GM11168 (cell line): ENCODE measurements at regions not wholly inside any gene's neighbourhood (a gene's known extent, or its start where the extent isn't known, plus 50 kb on each side); places are given as distances from the start of the nearest gene placed in this dataset.
"Not testable (repeated sequence)": the region's sequence is repeated elsewhere in the genome, so short reads cannot be mapped to it uniquely, and the experiment has no call there.

ENCODE experiments used
- in situ Hi-C: fragments of 300-500 bp; cut with MboI; formaldehyde crosslinking; loops from one replicate; pipeline ENCODE4 v1.12.0; 2022; ENCODE audit warnings: low sequenced_read_pairs; ENCODE audit not compliant: unreplicated experiment

GRCh38 chr13:24617256-24618010 is 62.8 kb upstream of the ATP12A start:
- in situ Hi-C loops: no loop called here

DNA sequence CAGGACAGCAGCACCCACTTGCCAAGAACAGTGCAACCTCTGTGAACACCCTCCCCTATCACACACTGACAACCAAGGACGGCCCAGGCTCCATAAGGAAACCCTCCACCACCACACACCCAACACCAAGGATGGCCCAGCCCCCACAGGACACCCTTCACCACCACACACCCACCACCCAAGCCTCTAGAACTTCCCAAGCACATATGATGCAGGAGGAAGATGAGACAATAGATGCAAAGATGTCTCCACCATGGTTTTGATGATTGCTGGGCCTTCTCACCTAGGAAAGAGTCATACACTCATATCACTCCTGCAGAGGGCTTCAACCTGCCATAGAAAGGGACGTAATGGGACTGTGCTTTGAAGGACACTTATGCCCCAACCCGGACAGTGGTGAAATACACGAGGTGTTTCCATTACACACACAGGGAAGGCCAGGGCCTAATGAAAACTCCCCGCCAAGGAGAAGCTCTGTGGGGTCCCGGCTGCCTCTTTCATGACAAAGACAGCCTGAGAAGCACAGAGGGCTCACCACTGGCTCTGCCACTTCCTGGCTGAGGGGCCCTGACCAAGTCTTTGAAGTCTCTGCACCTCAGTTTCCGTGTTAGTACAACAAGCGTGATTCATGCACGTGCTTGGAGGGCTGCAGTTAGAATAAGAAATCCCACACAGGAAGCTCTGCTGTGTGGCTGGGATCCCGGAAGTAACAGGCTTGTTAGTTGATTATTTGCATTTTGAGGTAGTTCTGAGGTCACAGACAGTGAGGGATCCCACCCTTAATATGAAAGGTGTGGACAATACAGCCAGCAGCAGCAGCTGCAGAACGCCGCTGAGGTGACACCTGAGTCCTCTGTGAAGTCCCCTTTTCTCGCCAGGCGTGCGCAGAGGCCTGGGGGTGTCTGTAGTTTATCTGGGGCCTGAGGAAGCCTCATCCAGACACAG is 61.9 kb upstream of the ATP12A start:
- in situ Hi-C loops: no loop called here

DNA sequence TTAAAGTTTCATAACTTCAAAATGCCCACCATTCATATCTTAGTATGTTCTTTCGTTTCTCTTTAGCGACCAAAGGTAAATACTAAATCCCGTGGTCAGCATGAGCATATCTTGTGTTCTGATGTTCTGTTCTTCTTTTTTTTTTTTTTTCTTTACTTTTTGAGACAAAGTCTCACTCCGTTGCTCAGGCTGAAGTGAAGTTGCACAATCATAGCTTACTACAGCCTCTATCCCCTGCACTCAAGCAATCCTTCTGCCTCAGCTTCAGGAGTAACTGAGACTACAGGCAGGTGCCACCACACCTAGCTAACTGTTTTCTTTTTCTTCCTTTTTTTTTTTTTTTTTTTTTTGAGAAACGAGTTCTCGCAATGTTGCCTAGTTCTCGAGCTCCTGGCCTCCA is 60.9 kb upstream of the ATP12A start:
- in situ Hi-C loops: no loop called here

DNA sequence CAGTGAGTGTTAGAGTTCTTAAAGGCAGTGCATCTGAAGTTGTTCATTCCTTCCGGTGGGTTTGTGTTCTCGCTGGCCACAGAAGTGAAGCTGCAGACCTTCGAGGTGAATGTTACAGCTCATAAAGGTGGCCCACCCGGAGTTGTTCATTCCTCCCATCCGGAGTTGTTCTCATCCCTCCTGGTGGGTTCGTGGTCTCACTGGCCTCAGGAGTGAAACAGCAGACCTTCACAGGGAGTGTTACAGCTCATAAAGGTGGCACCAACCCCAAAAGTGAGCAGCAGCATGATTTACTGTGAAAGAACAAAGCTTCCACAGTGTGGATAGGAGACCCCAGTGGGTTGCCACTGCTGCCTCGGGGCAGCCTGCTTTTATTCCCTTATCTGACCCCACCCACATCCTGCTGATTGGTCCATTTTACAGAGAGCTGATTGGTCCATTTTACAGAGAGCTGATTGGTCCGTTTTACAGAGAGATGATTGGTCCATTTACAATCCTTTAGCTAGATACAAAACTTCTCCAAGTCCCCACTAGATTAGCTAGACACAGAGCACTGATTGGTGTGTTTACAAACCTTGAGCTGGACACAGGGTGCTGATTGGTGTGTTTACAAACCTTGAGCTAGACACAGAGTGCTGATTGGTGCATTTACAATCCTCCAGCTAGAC is 57.6 kb upstream of the ATP12A start:
- in situ Hi-C loops: not testable (repeated sequence)

DNA sequence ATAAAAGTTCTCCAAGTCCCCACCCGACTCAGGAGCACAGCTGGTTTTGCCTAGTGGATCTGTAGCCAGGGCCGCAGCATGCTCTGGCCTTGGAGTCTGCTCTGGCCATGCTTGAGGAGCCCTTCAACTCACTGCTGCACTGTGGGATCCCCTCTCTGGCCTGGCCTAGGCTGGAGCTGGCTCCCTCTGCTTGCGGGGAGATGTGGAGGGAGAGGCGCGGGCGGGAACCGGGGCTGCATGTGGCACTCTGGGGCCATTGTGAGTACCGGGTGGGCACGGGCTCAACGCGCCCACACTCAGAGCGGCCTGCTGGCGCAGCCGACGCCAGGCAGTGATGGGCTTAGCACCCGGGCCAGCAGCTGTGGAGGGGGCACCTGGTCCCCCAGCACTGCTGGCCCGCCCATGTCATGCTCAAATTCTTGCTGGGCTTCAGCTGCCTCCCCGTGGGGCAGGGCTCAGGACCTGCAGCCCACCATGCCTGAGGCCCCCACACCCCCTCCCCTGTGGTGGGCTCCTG is 57.0 kb upstream of the ATP12A start:
- in situ Hi-C loops: no loop called here

GRCh38 chr13:24624363-24624762 is 55.8 kb upstream of the ATP12A start:
- in situ Hi-C loops: no loop called here

DNA sequence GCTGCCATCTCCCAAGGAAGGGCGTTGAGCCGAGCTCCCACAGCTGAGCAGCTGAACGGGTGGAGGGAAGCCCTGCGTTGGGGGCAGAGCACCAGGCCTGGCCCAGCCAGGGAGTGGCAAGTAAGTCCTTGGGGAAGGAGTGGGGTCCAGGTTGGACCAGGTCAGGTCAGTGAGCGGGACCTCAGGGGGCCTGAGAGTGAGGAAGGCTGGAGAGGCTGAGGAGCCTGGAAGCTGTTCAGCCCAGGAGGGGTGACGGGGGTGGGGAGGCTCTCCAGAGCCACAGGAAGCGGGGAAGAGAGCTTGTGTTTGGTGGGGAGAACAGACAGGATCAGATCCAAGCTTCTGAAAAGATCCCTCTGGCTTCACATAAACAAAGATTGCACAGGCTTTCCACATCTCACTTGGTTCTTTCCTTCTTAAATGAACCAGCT is 55.4 kb upstream of the ATP12A start:
- in situ Hi-C loops: no loop called here

DNA sequence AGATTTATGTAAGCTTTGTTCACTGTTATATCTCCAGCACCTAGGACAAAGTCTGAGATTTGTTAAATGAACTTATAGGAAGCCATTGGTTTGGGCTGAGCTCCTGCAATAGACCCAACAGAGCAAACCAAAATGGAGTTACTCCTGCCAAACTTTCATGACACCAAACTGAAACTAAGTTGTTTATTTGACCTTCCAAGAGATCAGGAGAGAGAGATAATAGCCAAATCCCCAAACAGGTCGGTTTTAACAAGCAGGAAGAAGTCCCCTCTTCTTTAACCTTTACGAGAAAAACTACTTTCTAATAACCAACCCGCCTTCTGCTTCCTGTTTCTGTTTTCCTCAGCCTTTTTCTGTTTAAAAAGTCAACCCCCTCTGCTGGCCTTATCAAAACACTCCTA is 54.9 kb upstream of the ATP12A start:
- in situ Hi-C loops: no loop called here

- in situ Hi-C loops: no loop called here
These were observed 54.0 kb upstream of the ATP12A start for GRCh38 chr13:24625870-24626849.

GRCh38 chr13:24627090-24627714 is 53.0 kb upstream of the ATP12A start:
- in situ Hi-C loops: no loop called here

GRCh38 chr13:24627946-24628345 is 52.3 kb upstream of the ATP12A start:
- in situ Hi-C loops: no loop called here

DNA sequence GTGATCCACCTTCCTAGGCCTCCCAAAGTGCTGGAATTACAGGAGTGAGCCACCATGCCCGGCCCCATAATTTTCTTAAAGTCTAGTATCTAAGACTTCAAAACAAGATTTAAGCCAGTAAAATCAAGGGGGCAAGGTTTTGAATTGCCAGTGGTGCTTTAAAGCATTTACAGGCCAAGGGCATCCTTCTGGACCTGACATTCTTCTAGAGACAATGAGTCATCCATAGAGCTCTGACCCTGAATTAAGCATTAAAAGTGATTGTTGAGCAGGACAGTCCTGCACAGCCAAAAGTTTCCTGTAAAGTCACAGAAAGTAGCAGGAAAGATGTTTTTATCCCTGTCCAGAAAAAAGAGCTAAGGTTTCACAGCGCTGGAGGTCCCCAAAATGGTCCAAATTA is 50.9 kb upstream of the ATP12A start:
- in situ Hi-C loops: no loop called here

DNA sequence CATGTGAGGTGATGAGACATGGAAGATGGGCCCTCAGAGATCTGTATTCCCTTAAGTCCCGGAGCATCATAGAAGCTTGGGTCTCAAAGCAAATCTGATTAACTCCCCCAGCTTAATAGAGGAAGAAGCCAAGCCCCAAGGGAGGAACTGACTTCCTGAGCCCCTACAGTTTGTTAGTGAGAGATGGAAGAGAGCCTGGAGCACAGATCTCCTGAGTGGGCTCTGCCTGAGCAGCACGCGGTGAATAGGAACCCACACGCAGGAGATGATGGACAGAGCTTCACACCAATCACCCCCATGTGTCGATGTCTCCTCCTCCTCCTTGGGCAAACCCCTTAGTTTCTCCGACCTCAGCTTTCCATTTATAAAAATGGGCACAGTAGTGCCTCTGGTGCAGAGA is 50.1 kb upstream of the ATP12A start:
- in situ Hi-C loops: no loop called here
